ENCODE measurements at regions not wholly inside any gene's neighbourhood (a gene's known extent, or its start where the extent isn't known, plus 50 kb on each side); places are given as distances from the start of the nearest gene placed in this dataset.

- Histone ChIP-seq H3K4me1 (ENCODE audit: insufficient read depth, low read length, severe bottlenecking) (no peaks in the 10 kb centered on the region), H3F3A (ENCODE audit: insufficient read depth, low read length) (no peaks in the 10 kb centered on the region), H3K4me3 (ENCODE audit: low read depth, low read length, poor library complexity, severe bottlenecking) (no peak overlapping the region), H2AFZ (ENCODE audit: low read length) (no peak overlapping the region), H3K4me2 (ENCODE audit: low read length) (no peak overlapping the region), H3K79me2 (ENCODE audit: insufficient read depth, low read length) (no peaks in the 10 kb centered on the region), H3K9ac (ENCODE audit: low read length) (no peak overlapping the region), H3K27ac (ENCODE audit: low read depth, low read length, poor library complexity, severe bottlenecking) (no peak overlapping the region), H3K9me2 (ENCODE audit: low read depth, low read length) (no peaks in the 10 kb centered on the region), H3K9me3 (ENCODE audit: low read length) (no peaks in the 10 kb centered on the region), H3K27me3 (ENCODE audit: insufficient read depth, low read length) (no peaks in the 10 kb centered on the region), H4K20me1 (ENCODE audit: insufficient read depth, low read length) (no peaks in the 10 kb centered on the region), H3K36me3 (ENCODE audit: insufficient read depth, low read length) (no peaks in the 10 kb centered on the region)
- TF ChIP-seq, protein P1, sequence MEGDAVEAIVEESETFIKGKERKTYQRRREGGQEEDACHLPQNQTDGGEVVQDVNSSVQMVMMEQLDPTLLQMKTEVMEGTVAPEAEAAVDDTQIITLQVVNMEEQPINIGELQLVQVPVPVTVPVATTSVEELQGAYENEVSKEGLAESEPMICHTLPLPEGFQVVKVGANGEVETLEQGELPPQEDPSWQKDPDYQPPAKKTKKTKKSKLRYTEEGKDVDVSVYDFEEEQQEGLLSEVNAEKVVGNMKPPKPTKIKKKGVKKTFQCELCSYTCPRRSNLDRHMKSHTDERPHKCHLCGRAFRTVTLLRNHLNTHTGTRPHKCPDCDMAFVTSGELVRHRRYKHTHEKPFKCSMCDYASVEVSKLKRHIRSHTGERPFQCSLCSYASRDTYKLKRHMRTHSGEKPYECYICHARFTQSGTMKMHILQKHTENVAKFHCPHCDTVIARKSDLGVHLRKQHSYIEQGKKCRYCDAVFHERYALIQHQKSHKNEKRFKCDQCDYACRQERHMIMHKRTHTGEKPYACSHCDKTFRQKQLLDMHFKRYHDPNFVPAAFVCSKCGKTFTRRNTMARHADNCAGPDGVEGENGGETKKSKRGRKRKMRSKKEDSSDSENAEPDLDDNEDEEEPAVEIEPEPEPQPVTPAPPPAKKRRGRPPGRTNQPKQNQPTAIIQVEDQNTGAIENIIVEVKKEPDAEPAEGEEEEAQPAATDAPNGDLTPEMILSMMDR (IDR thresholded peaks at IDR 0.05; ENCODE audit: low read length), result no peak
- TF ChIP-seq EZH2 (IDR thresholded peaks at IDR 0.05; ENCODE audit: borderline replicate concordance, low read length), result no peak
These were observed 118.8 kb downstream of the SMIM20 start for GRCh38 chr4:26032630-26033317.

DNA sequence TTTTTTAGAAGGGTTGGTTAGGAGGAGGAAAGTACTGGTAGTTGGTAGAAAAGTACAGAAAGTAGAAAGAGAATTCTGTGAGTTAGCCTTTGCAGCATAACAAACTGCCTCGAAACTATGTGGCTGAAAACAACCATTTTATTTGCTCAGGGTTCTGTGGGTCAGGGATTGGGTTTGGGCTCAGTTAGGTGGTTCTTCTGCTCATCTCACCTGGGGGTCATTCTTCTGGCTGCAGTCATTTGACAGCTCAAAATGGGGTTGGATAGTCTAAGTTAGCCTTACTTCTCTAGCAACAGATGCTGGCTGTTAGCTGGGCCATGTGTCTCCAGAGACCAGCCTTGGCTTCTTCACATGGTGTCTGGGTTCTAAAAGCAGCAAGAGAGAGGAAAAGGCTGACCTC is 119.4 kb downstream of the SMIM20 start:
- Histone ChIP-seq H3F3A (ENCODE audit: insufficient read depth, low read length) (no peaks in the 10 kb centered on the region), H3K4me2 (ENCODE audit: low read length) (no peak overlapping the region), H3K27ac (ENCODE audit: low read depth, low read length, poor library complexity, severe bottlenecking) (no peak overlapping the region), H3K36me3 (ENCODE audit: insufficient read depth, low read length) (no peaks in the 10 kb centered on the region), H3K9me2 (ENCODE audit: low read depth, low read length) (no peaks in the 10 kb centered on the region), H2AFZ (ENCODE audit: low read length) (no peak overlapping the region), H3K4me3 (ENCODE audit: low read depth, low read length, poor library complexity, severe bottlenecking) (no peak overlapping the region), H3K79me2 (ENCODE audit: insufficient read depth, low read length) (no peaks in the 10 kb centered on the region), H3K9me3 (ENCODE audit: low read length) (no peaks in the 10 kb centered on the region), H3K27me3 (ENCODE audit: insufficient read depth, low read length) (no peaks in the 10 kb centered on the region), H4K20me1 (ENCODE audit: insufficient read depth, low read length) (no peaks in the 10 kb centered on the region), H3K4me1 (ENCODE audit: insufficient read depth, low read length, severe bottlenecking) (no peaks in the 10 kb centered on the region), H3K9ac (ENCODE audit: low read length) (no peak overlapping the region)
- no peak for TF ChIP-seq EZH2 (IDR thresholded peaks at IDR 0.05; ENCODE audit: borderline replicate concordance, low read length)
- TF ChIP-seq, protein P1 (IDR thresholded peaks at IDR 0.05; ENCODE audit: low read length), result no peak

- TF ChIP-seq, protein P1 (IDR thresholded peaks at IDR 0.05; ENCODE audit: low read length), result no peak
- TF ChIP-seq EZH2 (IDR thresholded peaks at IDR 0.05; ENCODE audit: borderline replicate concordance, low read length), result no peak
- H2AFZ ChIP-seq (ENCODE audit: low read length), result no peak overlapping the region
These were observed 120.8 kb downstream of the SMIM20 start for GRCh38 chr4:26034849-26035248.

More at GRCh38 chr4:26034849-26035248, 120.8 kb downstream of the SMIM20 start:
- Histone ChIP-seq H3K36me3 (ENCODE audit: insufficient read depth, low read length) (no peaks in the 10 kb centered on the region), H3K27ac (ENCODE audit: low read depth, low read length, poor library complexity, severe bottlenecking) (no peak overlapping the region), H4K20me1 (ENCODE audit: insufficient read depth, low read length) (no peaks in the 10 kb centered on the region), H3K4me2 (ENCODE audit: low read length) (no peak overlapping the region), H3K27me3 (ENCODE audit: insufficient read depth, low read length) (no peaks in the 10 kb centered on the region), H3K4me1 (ENCODE audit: insufficient read depth, low read length, severe bottlenecking) (no peaks in the 10 kb centered on the region), H3K4me3 (ENCODE audit: low read depth, low read length, poor library complexity, severe bottlenecking) (no peak overlapping the region), H3K9me3 (ENCODE audit: low read length) (no peaks in the 10 kb centered on the region), H3K9me2 (ENCODE audit: low read depth, low read length) (no peaks in the 10 kb centered on the region), H3F3A (ENCODE audit: insufficient read depth, low read length) (no peaks in the 10 kb centered on the region), H3K79me2 (ENCODE audit: insufficient read depth, low read length) (no peaks in the 10 kb centered on the region), H3K9ac (ENCODE audit: low read length) (no peak overlapping the region)

All from OCI-LY1 (cell line).